Activated CD4-positive, alpha-beta T cell treated with anti-CD3 and anti-CD28 coated beads, Interleukin-2, amount 10 ng/mL, durations not matched to agents 7 days and 5 days (primary cell): ENCODE measurements at regions not wholly inside any gene's neighbourhood (a gene's known extent, or its start where the extent isn't known, plus 50 kb on each side); places are given as distances from the start of the nearest gene placed in this dataset.
"Not testable (repeated sequence)": the region's sequence is repeated elsewhere in the genome, so short reads cannot be mapped to it uniquely, and the experiment has no call there.

Source experiments
- CTCF ChIA-PET: fragments of 350-600 bp; sonication (Branson Sonifier 250); formaldehyde crosslinking; loops from one replicate; lab custom pipeline; 2021; ENCODE audit warnings: antibody characterized with exemption; lab: Charles Lee
- POLR2A ChIA-PET: fragments of 350-600 bp; sonication (Branson Sonifier 250); formaldehyde crosslinking; loops from one replicate; lab custom pipeline; 2021; ENCODE audit warnings: antibody characterized with exemption; lab: Charles Lee
- DNase-seq: peaks from one replicate; pipeline ENCODE4 v3.0.0-alpha.2; 2020
- H3K27ac Mint-ChIP-seq: one replicate; pipeline ENCODE4 v1.8.0; 2021; ENCODE audit warnings: mild to moderate bottlenecking, moderate library complexity, mixed read lengths
- H3K27me3 Mint-ChIP-seq: one replicate; pipeline ENCODE4 v1.8.0; 2021; ENCODE audit warnings: mixed read lengths
- H3K36me3 Mint-ChIP-seq: one replicate; pipeline ENCODE4 v1.8.0; 2021; ENCODE audit warnings: low read depth, mixed read lengths
- H3K4me1 Mint-ChIP-seq: one replicate; pipeline ENCODE4 v1.8.0; 2021; ENCODE audit warnings: mixed read lengths
- H3K4me3 Mint-ChIP-seq: one replicate; pipeline ENCODE4 v1.8.0; 2021; ENCODE audit warnings: mild to moderate bottlenecking, moderate library complexity, mixed read lengths
- H3K9me3 Mint-ChIP-seq: one replicate; pipeline ENCODE4 v1.8.0; 2021; ENCODE audit warnings: mixed read lengths

DNA sequence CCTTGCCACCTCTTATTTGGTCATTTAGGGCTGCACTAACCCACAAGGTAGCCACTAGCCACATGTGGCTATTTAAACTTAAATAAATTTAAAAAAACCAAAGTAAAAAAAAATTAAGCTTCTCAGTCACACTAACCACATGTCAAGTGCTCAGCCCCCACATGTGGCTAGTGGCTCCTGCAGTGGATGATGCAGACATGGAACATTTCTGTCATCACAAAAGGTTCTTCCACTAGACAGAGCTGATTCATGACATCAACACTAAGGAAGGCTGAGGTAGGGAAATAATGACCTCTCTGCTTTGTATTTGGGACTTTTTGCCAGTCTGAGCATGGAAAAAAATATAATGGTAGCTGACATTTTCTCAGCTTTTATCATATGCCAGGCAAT is 173.0 kb upstream of the FERMT1 start:
- H3K27ac Mint-ChIP-seq = no peak overlapping the region
- ChIA-PET CTCF (interaction anchor here (0.6 kb wide), 1 partner anchor 496 kb away, joined by 3 read pairs; no protein-coding TSS in a partner anchor), POLR2A (no interaction called here)
- no peak for DNase-seq
- H3K36me3 Mint-ChIP-seq = no peaks in the 10 kb centered on the region
- H3K27me3 Mint-ChIP-seq = no peaks in the 10 kb centered on the region
- no peak overlapping the region for H3K4me3 Mint-ChIP-seq
- no peaks in the 10 kb centered on the region for H3K4me1 Mint-ChIP-seq
- H3K9me3 Mint-ChIP-seq = peaks cover 2% of the 10 kb centered on the region

DNA sequence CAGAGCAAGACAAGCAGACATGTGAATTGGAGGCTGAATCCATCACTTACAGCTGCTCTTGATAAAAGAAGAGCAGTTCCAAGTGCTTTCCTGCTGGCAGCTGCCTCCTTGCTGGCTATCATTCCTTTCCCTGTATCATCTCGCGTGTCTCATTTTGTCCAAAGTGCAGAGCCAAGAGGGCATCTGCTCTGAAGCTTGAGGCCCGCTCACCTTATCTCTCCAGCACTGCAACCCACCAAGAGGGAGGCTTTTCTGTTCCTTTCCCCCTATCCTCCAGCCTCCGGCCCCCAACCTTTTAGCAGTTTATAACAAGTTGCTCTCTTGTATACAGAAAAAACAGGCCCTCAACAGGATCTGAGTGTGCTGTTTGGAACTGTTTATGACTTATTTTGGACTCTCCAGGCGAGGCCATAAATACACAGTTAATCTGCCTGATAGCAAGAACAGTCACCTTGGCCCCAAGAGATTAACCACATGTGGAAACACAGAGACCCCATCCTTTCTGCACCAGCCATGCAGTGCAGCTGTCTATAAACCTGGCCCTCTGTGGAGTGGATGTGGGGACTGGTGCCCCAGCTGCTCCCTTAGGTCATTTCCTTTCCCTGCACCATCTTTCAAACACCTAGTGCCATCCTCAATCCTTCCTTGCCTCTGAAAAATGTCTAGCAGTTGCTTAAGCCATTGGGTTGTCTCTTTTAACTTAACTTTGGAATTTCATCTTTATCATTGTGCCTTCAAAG is 172.5 kb upstream of the FERMT1 start:
- H3K36me3 Mint-ChIP-seq = no peaks in the 10 kb centered on the region
- H3K4me3 Mint-ChIP-seq = no peak overlapping the region
- CTCF ChIA-PET = interaction anchor here (0.5 kb wide), 1 partner anchor 584 kb away, joined by 4 read pairs; no protein-coding TSS in a partner anchor
- no peak for DNase-seq
- no peaks in the 10 kb centered on the region for H3K27me3 Mint-ChIP-seq
- H3K4me1 Mint-ChIP-seq = no peaks in the 10 kb centered on the region
- H3K27ac Mint-ChIP-seq = no peak overlapping the region
- POLR2A ChIA-PET = no interaction called here
- H3K9me3 Mint-ChIP-seq = peaks cover 2% of the 10 kb centered on the region

DNA sequence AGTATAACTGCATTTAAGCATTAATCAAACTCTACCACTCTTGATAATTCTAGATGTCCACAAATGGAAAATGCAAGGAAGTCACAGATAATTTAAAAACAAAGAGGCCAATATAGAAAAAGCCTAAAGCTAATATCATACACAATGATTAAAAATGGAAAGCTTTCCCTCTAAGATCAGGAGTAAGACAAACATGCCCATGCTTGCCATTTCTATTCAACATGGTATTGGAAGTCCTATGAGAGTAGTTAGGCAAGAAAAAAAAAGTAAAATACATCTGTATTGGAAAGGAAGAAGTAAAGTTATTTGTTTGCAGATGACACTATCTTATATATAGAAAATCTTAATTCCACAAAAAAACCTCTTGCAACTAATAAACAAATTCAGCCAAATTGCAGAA is 164.6 kb upstream of the FERMT1 start:
- Mint-ChIP-seq H3K4me3 (no peak overlapping the region), H3K36me3 (no peaks in the 10 kb centered on the region), H3K4me1 (no peaks in the 10 kb centered on the region), H3K27me3 (no peaks in the 10 kb centered on the region), H3K27ac (no peak overlapping the region), H3K9me3 (peaks cover 8% of the 10 kb centered on the region)
- POLR2A ChIA-PET = no interaction called here
- CTCF ChIA-PET = no interaction called here
- DNase-seq = no peak

DNA sequence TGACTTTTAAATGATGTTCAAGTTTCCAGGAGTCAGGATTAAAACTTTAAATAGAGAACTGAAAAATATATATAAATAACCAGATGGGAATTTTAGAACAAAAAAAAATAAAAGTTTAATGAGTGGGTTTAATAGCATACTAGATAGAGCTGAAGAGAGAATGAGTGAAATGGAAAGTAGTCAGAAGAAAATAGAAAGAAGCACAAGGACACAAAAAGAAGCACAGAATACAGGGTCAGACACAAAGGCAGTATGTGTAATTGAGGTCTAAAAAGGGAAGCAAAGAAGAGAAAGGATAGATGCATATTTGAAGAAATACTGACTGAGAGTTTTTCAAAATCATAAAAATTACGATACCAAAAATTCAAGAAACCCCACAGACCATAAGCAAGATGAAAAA is 159.8 kb upstream of the FERMT1 start:
- Mint-ChIP-seq H3K27ac (no peak overlapping the region), H3K4me3 (no peak overlapping the region), H3K36me3 (no peaks in the 10 kb centered on the region), H3K27me3 (no peaks in the 10 kb centered on the region), H3K4me1 (no peaks in the 10 kb centered on the region), H3K9me3 (peaks cover 7% of the 10 kb centered on the region)
- POLR2A ChIA-PET = no interaction called here
- CTCF ChIA-PET = no interaction called here
- DNase-seq = no peak

DNA sequence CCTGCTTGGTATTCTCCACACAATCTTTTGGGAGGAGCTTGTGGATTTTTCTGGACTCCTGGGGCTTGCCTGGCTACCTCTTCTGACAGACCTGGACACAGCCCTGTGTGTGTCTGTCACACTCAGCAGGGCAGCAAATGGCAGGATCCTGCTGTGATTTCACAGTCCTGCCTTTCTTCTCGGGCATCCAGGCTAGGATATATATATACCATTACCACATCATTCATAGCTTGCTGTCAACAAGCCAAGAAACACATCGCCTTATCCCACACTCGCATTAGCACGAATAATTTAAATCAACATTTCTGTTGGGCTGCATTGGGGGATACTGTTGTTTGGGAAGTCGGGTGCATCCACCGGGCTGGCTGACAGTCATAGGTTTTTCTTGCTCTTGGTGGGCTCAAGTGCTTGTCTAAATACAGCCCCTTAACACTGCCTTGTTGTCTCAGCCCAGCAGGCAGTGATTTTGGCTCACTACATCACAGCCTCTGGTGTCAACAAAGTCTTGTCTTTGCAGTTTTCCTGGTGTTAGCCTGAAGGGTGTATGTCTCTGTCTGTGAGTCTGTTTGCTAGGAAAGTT is 154.9 kb upstream of the FERMT1 start:
- DNase-seq = no peak
- Mint-ChIP-seq H3K9me3 (peaks cover 3% of the 10 kb centered on the region), H3K4me3 (no peak overlapping the region), H3K27ac (no peak overlapping the region), H3K27me3 (no peaks in the 10 kb centered on the region), H3K4me1 (no peaks in the 10 kb centered on the region), H3K36me3 (no peaks in the 10 kb centered on the region)
- CTCF ChIA-PET = no interaction called here
- POLR2A ChIA-PET = no interaction called here

DNA sequence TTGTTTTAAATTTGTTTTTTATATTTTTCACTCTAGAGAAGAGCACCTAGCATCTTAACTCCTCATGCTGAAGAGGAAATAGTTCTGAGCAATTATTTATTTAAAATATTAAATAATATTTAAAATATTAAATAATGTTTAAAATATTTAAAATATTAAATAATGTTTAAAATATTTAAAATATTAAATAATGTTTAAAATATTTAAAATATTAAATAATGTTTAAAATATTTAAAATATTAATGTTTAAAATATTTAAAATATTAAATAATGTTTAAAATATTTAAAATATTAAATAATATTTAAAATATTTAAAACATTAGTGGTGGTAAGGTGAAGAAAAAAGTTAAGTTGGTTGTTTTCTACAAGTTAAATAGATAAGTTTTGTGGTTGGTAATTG is 147.6 kb upstream of the FERMT1 start:
- H3K27ac Mint-ChIP-seq, H3K36me3 Mint-ChIP-seq, DNase-seq, CTCF ChIA-PET, POLR2A ChIA-PET, H3K27me3 Mint-ChIP-seq, H3K9me3 Mint-ChIP-seq, H3K4me1 Mint-ChIP-seq, H3K4me3 Mint-ChIP-seq: not testable (repeated sequence)

DNA sequence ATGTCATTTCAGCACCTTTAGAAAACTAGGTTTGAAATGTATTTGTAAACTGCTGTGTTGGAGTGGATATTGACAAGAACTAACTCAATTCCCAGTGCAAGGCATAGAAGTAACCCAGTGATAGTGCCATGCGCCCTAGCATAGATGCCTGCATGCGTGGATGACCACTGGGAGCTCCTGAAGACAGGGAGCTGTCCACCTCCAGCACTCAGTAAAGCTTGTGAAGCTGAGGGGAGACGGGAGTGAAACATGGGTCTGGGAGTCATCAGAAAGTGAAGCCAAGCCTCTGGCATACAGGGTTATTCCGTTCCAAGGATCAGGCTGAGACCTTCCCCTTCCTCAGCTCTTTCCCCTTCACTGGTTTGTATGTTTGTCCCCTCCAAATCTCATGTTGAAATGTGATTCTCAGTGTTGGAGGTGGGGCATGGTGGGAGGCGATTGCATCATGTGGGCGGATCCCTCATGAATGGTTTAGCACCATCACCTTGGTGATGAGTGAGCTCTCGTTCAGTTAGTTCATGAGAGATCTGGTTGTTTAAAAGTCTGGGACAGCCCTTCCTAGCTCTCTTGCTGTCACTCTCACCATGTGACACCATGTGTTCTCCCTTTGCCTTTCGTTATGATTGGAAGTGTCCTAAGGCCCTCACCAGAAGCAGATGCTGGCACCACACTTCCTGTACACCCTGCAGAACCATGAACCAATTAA is 146.5 kb upstream of the FERMT1 start:
- DNase-seq = no peak

DNA sequence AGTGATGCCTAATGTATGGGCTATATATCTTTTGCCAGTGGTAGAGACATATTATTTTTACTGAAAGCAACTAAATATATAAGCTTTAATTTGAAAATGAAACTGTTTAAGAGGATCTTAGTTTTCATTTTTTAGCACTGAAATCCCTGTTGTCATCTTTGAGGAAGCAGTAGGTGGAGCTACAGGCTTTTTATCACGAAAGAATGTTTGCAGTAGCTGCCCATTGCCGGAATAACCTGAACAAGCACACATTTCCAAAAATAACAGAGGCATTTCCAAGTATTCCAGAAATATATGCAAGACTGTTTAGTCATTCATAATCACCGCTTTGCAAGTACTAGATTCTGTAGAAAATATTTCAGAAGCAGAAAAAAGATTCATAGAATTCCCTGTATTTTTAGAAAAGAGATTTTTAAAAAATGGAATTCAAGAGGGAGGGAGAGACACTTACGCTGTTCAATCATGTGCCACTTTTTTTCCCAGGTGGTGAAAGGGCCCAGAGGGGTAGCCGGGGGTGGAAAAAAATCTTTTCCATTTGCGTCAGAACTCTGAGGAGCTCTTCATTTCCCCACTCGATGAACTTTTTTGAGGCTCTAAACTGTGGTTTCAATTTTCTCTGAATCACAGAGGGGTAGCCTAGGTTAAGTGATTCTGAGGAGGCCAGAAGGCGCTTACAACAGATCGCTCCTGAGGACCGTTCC is 142.5 kb upstream of the FERMT1 start:
- Mint-ChIP-seq H3K27ac (no peak overlapping the region), H3K36me3 (no peaks in the 10 kb centered on the region), H3K9me3 (no peaks in the 10 kb centered on the region), H3K4me1 (no peaks in the 10 kb centered on the region), H3K4me3 (no peak overlapping the region), H3K27me3 (no peaks in the 10 kb centered on the region)
- POLR2A ChIA-PET = no interaction called here
- DNase-seq = no peak
- CTCF ChIA-PET = no interaction called here

More for the DNA sequence above, 146.5 kb upstream of the FERMT1 start:
- no peaks in the 10 kb centered on the region for H3K9me3 Mint-ChIP-seq
- no peaks in the 10 kb centered on the region for H3K36me3 Mint-ChIP-seq
- no peaks in the 10 kb centered on the region for H3K4me1 Mint-ChIP-seq
- CTCF ChIA-PET = no interaction called here
- no peak overlapping the region for H3K27ac Mint-ChIP-seq
- no peaks in the 10 kb centered on the region for H3K27me3 Mint-ChIP-seq
- H3K4me3 Mint-ChIP-seq = no peak overlapping the region
- POLR2A ChIA-PET = no interaction called here

DNA sequence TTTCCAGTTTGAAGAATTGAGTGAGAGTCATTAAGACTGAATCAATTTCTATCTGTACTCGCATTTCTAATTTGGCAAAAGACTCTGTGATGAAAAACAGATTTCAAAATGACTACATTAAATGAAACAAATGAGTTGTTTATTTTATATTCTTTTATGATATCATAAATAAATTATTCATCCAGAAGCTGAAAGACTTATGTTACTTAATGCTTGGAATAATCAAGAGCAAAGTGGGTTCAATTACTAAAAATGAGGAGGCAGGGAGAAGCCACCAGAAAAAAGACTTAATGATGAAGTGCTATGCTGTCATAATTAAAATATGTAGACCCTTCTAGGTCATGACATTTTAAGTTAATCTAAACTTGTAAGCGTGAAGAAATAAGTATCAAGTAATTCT is 130.6 kb upstream of the FERMT1 start:
- CTCF ChIA-PET = no interaction called here
- H3K4me1 Mint-ChIP-seq = no peaks in the 10 kb centered on the region

DNA sequence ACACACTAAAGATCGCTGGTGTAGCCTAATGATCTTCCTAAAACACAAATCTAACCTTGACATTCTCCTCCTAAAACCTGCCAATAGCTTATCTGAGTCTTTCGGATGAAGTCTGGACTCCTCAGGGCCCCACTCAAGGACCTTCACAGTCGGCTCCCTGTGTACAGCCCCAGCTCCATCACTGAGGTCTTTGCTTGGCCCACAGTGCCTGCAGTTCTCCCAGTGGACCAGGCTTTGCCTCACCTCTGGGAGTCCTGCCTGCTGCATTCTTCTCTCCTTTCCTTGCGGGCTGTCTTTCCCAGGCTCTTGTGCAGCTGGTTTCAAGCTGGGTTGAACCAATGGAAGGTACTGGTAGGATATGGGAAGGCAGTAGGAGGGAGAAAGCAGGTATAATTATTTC is 122.6 kb upstream of the FERMT1 start:
- Mint-ChIP-seq H3K4me3 (no peak overlapping the region), H3K27ac (no peak overlapping the region), H3K36me3 (no peaks in the 10 kb centered on the region), H3K9me3 (no peaks in the 10 kb centered on the region), H3K27me3 (no peaks in the 10 kb centered on the region), H3K4me1 (no peaks in the 10 kb centered on the region)
- CTCF ChIA-PET = no interaction called here
- POLR2A ChIA-PET = no interaction called here
- no peak for DNase-seq

More for the DNA sequence above, 130.6 kb upstream of the FERMT1 start:
- no peaks in the 10 kb centered on the region for H3K27me3 Mint-ChIP-seq
- H3K36me3 Mint-ChIP-seq = no peaks in the 10 kb centered on the region
- H3K27ac Mint-ChIP-seq = no peak overlapping the region
- no peak for DNase-seq
- POLR2A ChIA-PET = no interaction called here
- no peak overlapping the region for H3K4me3 Mint-ChIP-seq
- H3K9me3 Mint-ChIP-seq = no peaks in the 10 kb centered on the region

DNA sequence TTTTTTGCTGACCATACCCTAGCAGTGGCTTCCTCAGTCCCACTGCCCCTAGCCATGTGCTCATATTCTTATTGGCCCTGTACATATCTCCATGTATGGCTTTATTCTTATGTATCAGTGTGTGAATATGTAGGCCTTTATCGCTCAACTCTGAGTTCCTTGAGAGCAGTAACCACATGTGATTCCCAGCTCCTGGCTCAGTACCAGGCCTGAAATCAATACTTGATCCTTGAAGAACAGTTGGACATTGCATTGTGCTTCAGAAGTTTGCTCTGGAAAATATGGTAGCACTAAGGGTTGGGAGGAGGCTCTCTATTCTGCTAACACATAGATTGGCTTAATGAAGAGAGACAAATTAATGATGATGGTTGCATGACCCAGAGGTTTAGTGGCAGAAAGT is 118.8 kb upstream of the FERMT1 start:
- Mint-ChIP-seq H3K9me3 (no peaks in the 10 kb centered on the region), H3K36me3 (no peaks in the 10 kb centered on the region), H3K27ac (no peak overlapping the region), H3K4me1 (no peaks in the 10 kb centered on the region), H3K4me3 (no peak overlapping the region), H3K27me3 (no peaks in the 10 kb centered on the region)
- CTCF ChIA-PET = no interaction called here
- POLR2A ChIA-PET = no interaction called here
- DNase-seq = no peak

DNA sequence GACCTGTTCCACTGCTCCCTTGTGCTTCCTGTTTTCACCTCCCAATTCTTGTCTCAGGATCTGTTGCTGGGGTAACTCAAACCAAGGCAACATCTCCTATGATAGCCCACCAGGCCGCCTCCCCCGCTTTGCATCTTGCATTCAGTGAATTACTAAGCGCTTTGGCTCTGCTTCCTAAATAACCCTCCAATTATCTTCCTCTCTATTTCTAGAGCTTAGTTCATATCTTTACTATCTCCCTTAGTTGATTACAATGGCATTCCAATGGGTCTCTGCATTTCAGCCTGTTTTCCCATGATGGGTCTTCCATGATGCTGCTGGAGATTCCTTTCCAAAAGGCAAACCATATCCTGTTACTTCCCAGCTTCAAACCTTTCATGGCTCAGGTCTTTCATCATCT is 117.2 kb upstream of the FERMT1 start:
- Mint-ChIP-seq H3K4me1 (no peaks in the 10 kb centered on the region), H3K9me3 (no peaks in the 10 kb centered on the region), H3K4me3 (no peak overlapping the region), H3K27ac (no peak overlapping the region), H3K27me3 (no peaks in the 10 kb centered on the region), H3K36me3 (no peaks in the 10 kb centered on the region)
- POLR2A ChIA-PET = no interaction called here
- CTCF ChIA-PET = no interaction called here
- DNase-seq = no peak

DNA sequence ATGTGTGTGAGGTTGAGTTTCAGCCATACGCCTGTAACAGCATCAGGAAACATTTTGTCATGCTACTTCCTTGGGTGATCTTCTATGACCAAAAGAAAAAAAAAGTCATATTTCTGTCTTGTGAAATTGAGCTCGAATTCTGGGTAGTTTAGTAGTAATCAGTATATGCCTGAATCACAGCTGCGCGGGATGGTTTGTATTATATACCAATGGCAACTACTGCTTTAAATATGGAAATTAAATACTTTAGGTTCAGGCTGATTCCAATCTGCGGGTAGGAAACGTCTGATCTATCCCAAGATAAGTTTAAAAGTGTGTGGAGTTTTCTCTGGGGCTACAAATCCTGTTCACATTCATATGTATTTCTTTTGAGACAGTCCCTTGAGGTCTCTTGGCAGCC is 115.6 kb upstream of the FERMT1 start:
- Mint-ChIP-seq H3K36me3 (no peaks in the 10 kb centered on the region), H3K27ac (no peak overlapping the region), H3K4me1 (no peaks in the 10 kb centered on the region), H3K4me3 (no peak overlapping the region), H3K9me3 (no peaks in the 10 kb centered on the region), H3K27me3 (no peaks in the 10 kb centered on the region)
- ChIA-PET CTCF (no interaction called here), POLR2A (no interaction called here)
- DNase-seq = no peak
